Lung (tissue), 11 donors: ENCODE measurements at regions not wholly inside any gene's neighbourhood (a gene's known extent, or its start where the extent isn't known, plus 50 kb on each side); places are given as distances from the start of the nearest gene placed in this dataset.

ENCODE experiments used
- ATAC-seq: fragments of 200-7000 bp; cut with Tn5 transposase; one replicate; pipeline ENCODE4 v1.9.1; 2020; ENCODE audit warnings: moderate number of reproducible peaks; ENCODE audit not compliant: insufficient read depth, low FRiP score
- DNase-seq, 3 donors: peaks; one replicate each; pipeline ENCODE4 v3.0.0-alpha.2; 2013 to 2017
- H3K27ac ChIP-seq, 2 donors: one replicate each; pipeline ENCODE4 v1.5.1; 2013; ENCODE audit warnings: mild to moderate bottlenecking in 2 of 2, moderate library complexity in 2 of 2, control low read depth in 1 of 2, inconsistent platforms in 1 of 2, low read depth in 1 of 2, low read length in 1 of 2
- H3K27me3 ChIP-seq, 3 donors: one replicate each; pipeline ENCODE4 v1.5.1; 2013; ENCODE audit warnings: low read length in 2 of 3; ENCODE audit not compliant: control insufficient read depth in 3 of 3, insufficient read depth in 3 of 3
- H3K36me3 ChIP-seq, 4 donors: one replicate each; pipeline ENCODE4 v1.5.1; 2013; ENCODE audit warnings: low read length in 4 of 4, mild to moderate bottlenecking in 1 of 4, moderate library complexity in 1 of 4; ENCODE audit not compliant: control insufficient read depth in 4 of 4, insufficient read depth in 4 of 4
- H3K4me1 ChIP-seq, 5 donors: one replicate each; pipeline ENCODE4 v1.5.1; 2013; ENCODE audit warnings: low read length in 5 of 5, mild to moderate bottlenecking in 2 of 5, moderate library complexity in 1 of 5; ENCODE audit not compliant: control insufficient read depth in 5 of 5, insufficient read depth in 5 of 5
- H3K4me3 ChIP-seq: one replicate; pipeline ENCODE4 v1.5.1; 2013; ENCODE audit warnings: mild to moderate bottlenecking, control low read depth, moderate library complexity
- H3K9ac ChIP-seq, 2 donors: one replicate each; pipeline ENCODE4 v1.5.1; 2013; ENCODE audit warnings: low read length in 2 of 2, control low read depth in 1 of 2; ENCODE audit not compliant: insufficient read depth in 1 of 2
- H3K9me3 ChIP-seq, 4 donors: one replicate each; pipeline ENCODE4 v1.5.1; 2013; ENCODE audit warnings: low read length in 3 of 4, mild to moderate bottlenecking in 1 of 4, moderate library complexity in 1 of 4; ENCODE audit not compliant: control insufficient read depth in 4 of 4, insufficient read depth in 3 of 4
- WGBS, 2 donors: extraction: QIAGEN DNeasy Blood & Tissue Kit; methylation state at CpG; one replicate each; pipeline ENCODE4 v1.1.7; 2013; 5-methylcytosine and 5-hydroxymethylcytosine counted together
- TF ChIP-seq, protein P1 (sequence below): IDR thresholded peaks from 2 replicates; pipeline ENCODE4 v1.5.1; 2012; ENCODE audit warnings: mild to moderate bottlenecking; ENCODE audit errors: control extremely low read depth, extremely low read depth
- donor health status: control.
- donor health status: control.
- donor health status: Bipolar disorder and iron deficiency.
- donor health status: healthy.
- donor health status: DM: yes; HTN: yes; CAD: no.

DNA sequence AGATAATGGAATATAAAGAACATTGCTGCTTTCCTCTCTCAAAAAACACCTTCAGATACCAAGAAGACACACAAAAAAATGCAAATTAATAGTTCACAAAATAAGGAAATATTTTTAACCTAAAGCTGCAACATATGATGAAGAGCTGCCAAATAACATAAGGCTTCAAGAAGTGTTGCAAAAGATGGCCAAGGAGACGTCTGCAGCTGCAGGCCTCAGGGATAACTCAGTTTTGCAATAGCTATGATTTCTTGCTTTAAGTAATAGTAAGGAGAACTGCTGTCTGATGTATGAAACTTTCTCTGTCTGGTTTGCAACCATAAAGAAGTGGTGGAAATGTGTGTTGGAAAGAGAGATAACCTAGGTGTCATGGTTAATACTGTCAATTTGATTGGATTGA lies 1237.5 kb downstream of the MRPL39 start:
- 24 to 32% methylated on average over 1 of the region's 1 CpG for WGBS, 2 donors
- Histone ChIP-seq H3K27ac (no peak overlapping the region), H3K9ac (no peak overlapping the region), H3K27me3 (no peaks in the 10 kb centered on the region), H3K4me3 (no peak overlapping the region), H3K9me3 (no peaks in the 10 kb centered on the region), H3K4me1 (no peaks in the 10 kb centered on the region), H3K36me3 (no peaks in the 10 kb centered on the region)
- DNase-seq (peak in 2 of 3 donors; percentile 8 to 47), ATAC-seq (no peak)
- TF ChIP-seq, protein P1, sequence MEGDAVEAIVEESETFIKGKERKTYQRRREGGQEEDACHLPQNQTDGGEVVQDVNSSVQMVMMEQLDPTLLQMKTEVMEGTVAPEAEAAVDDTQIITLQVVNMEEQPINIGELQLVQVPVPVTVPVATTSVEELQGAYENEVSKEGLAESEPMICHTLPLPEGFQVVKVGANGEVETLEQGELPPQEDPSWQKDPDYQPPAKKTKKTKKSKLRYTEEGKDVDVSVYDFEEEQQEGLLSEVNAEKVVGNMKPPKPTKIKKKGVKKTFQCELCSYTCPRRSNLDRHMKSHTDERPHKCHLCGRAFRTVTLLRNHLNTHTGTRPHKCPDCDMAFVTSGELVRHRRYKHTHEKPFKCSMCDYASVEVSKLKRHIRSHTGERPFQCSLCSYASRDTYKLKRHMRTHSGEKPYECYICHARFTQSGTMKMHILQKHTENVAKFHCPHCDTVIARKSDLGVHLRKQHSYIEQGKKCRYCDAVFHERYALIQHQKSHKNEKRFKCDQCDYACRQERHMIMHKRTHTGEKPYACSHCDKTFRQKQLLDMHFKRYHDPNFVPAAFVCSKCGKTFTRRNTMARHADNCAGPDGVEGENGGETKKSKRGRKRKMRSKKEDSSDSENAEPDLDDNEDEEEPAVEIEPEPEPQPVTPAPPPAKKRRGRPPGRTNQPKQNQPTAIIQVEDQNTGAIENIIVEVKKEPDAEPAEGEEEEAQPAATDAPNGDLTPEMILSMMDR, result no peak

DNA sequence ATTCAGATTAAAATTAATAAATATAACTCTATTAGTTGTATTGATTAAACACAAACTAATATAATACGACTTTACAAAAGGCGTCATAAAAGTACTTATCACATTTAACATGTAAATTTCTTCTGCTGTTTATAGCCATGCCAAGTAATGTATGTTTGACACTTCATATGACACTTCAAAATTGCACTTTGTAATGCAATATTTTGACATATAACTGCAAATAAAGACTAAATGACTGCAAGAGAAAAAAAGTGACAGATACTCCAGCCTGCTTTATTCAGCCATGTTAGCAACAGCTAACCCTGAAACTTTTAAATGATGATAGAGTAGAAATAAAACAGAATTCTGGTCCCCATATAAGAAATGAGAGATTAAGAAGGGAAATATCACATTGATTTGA lies 1238.0 kb downstream of the MRPL39 start:
- H3K27me3 ChIP-seq, result no peaks in the 10 kb centered on the region
- no peak for DNase-seq
- ATAC-seq, result no peak
- TF ChIP-seq, protein P1, result no peak
- no peak overlapping the region for H3K9ac ChIP-seq
- H3K9me3 ChIP-seq, result no peaks in the 10 kb centered on the region
- H3K27ac ChIP-seq, result no peak overlapping the region
- H3K4me3 ChIP-seq, result no peak overlapping the region
- H3K4me1 ChIP-seq, result no peaks in the 10 kb centered on the region
- no peaks in the 10 kb centered on the region for H3K36me3 ChIP-seq
- WGBS, 2 donors, result 93 to 96% methylated on average over 2 of the region's 2 CpGs

DNA sequence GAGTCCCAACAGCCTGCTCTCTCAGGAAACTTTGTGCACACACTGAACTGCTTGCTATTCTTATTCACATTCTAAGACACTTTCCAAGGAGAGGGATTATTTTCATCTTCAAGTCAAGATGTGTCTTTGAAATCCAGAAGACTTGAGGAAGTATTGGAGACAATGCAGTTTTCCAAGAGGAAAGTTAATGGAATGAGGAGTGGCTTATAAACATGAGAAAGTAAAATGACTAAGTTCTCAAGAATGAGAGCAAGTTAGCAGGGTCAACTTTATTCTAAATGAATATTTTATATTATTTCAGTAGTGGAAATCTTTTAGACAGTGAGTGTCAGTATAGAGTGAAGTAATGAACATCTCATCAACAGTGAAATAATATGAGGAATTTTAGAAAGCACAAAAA lies 1239.3 kb downstream of the MRPL39 start:
- Histone ChIP-seq H3K27ac (no peak overlapping the region), H3K9ac (no peak overlapping the region), H3K27me3 (no peaks in the 10 kb centered on the region), H3K4me3 (no peak overlapping the region), H3K36me3 (no peaks in the 10 kb centered on the region), H3K9me3 (no peaks in the 10 kb centered on the region), H3K4me1 (no peaks in the 10 kb centered on the region)
- TF ChIP-seq, protein P1, result no peak
- ATAC-seq (no peak), DNase-seq (no peak)

DNA sequence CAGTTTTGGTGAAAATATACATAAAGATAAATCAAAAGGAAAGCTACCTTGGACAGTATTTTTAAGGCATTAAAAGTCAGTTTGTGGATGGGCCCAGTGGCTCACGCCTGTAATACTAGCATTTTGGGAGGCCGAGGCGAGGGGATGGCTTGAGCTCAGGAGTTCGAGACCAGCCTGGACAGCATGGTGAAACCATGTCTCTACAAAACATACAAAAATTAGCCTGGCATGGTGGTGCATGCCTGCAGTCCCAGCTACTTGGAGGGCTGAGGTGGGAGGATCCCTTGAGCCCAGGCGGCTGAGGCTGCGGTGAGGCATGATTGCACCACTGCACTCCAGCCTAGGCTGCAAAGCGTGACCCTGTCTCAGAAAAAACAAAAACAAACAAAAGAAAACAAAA lies 1253.8 kb downstream of the MRPL39 start:
- Histone ChIP-seq H3K36me3 (no peaks in the 10 kb centered on the region), H3K9me3 (no peaks in the 10 kb centered on the region), H3K9ac (no peak overlapping the region), H3K27ac (no peak overlapping the region), H3K4me3 (no peak overlapping the region), H3K27me3 (no peaks in the 10 kb centered on the region), H3K4me1 (no peaks in the 10 kb centered on the region)
- DNase-seq, result no peak
- TF ChIP-seq, protein P1, result no peak
- WGBS, 2 donors, result 90 to 94% methylated on average over 7 of the region's 7 CpGs
- no peak for ATAC-seq
